GM23338 (cell line): ENCODE measurements at regions not wholly inside any gene's neighbourhood (a gene's known extent, or its start where the extent isn't known, plus 50 kb on each side); places are given as distances from the start of the nearest gene placed in this dataset.

Experiments used
- ATAC-seq: fragments of 200-7000 bp; cut with Tn5 transposase; 3 replicates; pipeline ENCODE4 v1.9.1; 2020
- DNase-seq: peaks from one replicate; pipeline ENCODE4 v3.0.0-alpha.2; 2015; ENCODE audit warnings: low spot score
- H2AFZ ChIP-seq: fragments of 200-600 bp; sonication (generic); 2 replicates; pipeline ENCODE4 v1.8.0; 2016; ENCODE audit warnings: antibody characterized with exemption, mild to moderate bottlenecking, moderate library complexity
- H3F3A ChIP-seq: fragments of 200-600 bp; sonication (generic); replicated peaks from 2 replicates; pipeline ENCODE4 v1.8.0; 2017; ENCODE audit warnings: antibody characterized with exemption, mixed run types, low read depth
- H3K27ac ChIP-seq: fragments of 200-600 bp; sonication (generic); 2 replicates; pipeline ENCODE4 v1.6.1; 2016; ENCODE audit warnings: low read depth
- H3K27me3 ChIP-seq: fragments of 200-600 bp; sonication (generic); 2 replicates; pipeline ENCODE4 v1.8.0; 2016; ENCODE audit warnings: mild to moderate bottlenecking, mixed run types, moderate library complexity; ENCODE audit not compliant: insufficient read depth
- H3K36me3 ChIP-seq: fragments of 200-600 bp; sonication (generic); 2 replicates; pipeline ENCODE4 v1.8.0; 2016; ENCODE audit warnings: mild to moderate bottlenecking; ENCODE audit not compliant: insufficient read depth
- H3K4me1 ChIP-seq: fragments of 200-600 bp; sonication (generic); 2 replicates; pipeline ENCODE4 v1.8.0; 2016; ENCODE audit warnings: mild to moderate bottlenecking, moderate library complexity; ENCODE audit not compliant: insufficient read depth
- H3K4me2 ChIP-seq: fragments of 200-600 bp; sonication (generic); 2 replicates; pipeline ENCODE4 v1.7.1; 2017; ENCODE audit warnings: mixed run types
- H3K4me3 ChIP-seq: fragments of 200-600 bp; sonication (generic); 2 replicates; pipeline ENCODE4 v1.6.1; 2016; ENCODE audit warnings: mixed run types
- H3K79me2 ChIP-seq: fragments of 200-600 bp; sonication (generic); replicated peaks from 2 replicates; pipeline ENCODE4 v1.8.0; 2017; ENCODE audit warnings: mild to moderate bottlenecking; ENCODE audit not compliant: insufficient read depth
- H3K9me2 ChIP-seq: fragments of 200-600 bp; sonication (generic); 2 replicates; pipeline ENCODE4 v1.8.0; 2017; ENCODE audit not compliant: insufficient read depth
- H4K20me1 ChIP-seq: fragments of 200-600 bp; sonication (generic); replicated peaks from 2 replicates; pipeline ENCODE4 v1.8.0; 2017; ENCODE audit warnings: mild to moderate bottlenecking; ENCODE audit not compliant: insufficient read depth
- H3K27ac Mint-ChIP-seq: 2 replicates; pipeline ENCODE4 v1.8.0; 2020; ENCODE audit warnings: inconsistent platforms, mild to moderate bottlenecking, moderate library complexity, mixed read lengths
- H3K27me3 Mint-ChIP-seq: 3 replicates; pipeline ENCODE4 v1.8.0; 2022; ENCODE audit warnings: low read depth, mild to moderate bottlenecking, moderate library complexity, mixed read lengths, inconsistent platforms; ENCODE audit not compliant: insufficient read depth, poor library complexity
- H3K36me3 Mint-ChIP-seq: 3 replicates; pipeline ENCODE4 v1.8.0; 2021; ENCODE audit warnings: low read depth, mild to moderate bottlenecking, inconsistent platforms, moderate library complexity, mixed read lengths
- H3K4me1 Mint-ChIP-seq: 3 replicates; pipeline ENCODE4 v1.8.0; 2020; ENCODE audit warnings: mild to moderate bottlenecking, inconsistent platforms, mixed read lengths
- H3K4me3 Mint-ChIP-seq: 3 replicates; pipeline ENCODE4 v1.8.0; 2021; ENCODE audit warnings: moderate library complexity, mild to moderate bottlenecking, inconsistent platforms, mixed read lengths
- H3K9me3 Mint-ChIP-seq: 3 replicates; pipeline ENCODE4 v1.8.0; 2020; ENCODE audit warnings: moderate library complexity, mild to moderate bottlenecking, inconsistent platforms, mixed read lengths
- CREB1 ChIP-seq: fragments of 250-450 bp; sonication (Bioruptor Pico); IDR thresholded peaks from 2 replicates; pipeline ENCODE4 v1.5.0; 2020; ENCODE audit warnings: low read depth, mild to moderate bottlenecking, moderate library complexity
- EZH2 ChIP-seq: fragments of 200-600 bp; sonication (generic); IDR thresholded peaks from one replicate; pipeline ENCODE4 v1.8.0; 2017; ENCODE audit warnings: antibody characterized with exemption, mild to moderate bottlenecking, low read depth; ENCODE audit not compliant: unreplicated experiment
- NANOG ChIP-seq: IDR thresholded peaks from 2 replicates; pipeline ENCODE4 v1.6.1; 2016; ENCODE audit warnings: antibody characterized with exemption, borderline replicate concordance
- ZNF114 ChIP-seq: fragments of 250-450 bp; sonication (Bioruptor Pico); IDR thresholded peaks from 2 replicates; pipeline ENCODE4 v1.5.0; 2020; ENCODE audit warnings: mild to moderate bottlenecking, moderate library complexity
- ZNF331 ChIP-seq: fragments of 250-450 bp; sonication (Bioruptor Pico); IDR thresholded peaks from 2 replicates; pipeline ENCODE4 v1.5.0; 2020; ENCODE audit warnings: low read depth, mild to moderate bottlenecking, moderate library complexity
- TF ChIP-seq, protein P1 (sequence below), 2 experiments: fragments of 200-600 bp in 1 of 2; sonication (generic) in 1 of 2; conservative IDR thresholded peaks; 2 replicates each; pipeline versions ENCODE4 v1.5.1 to v1.6.1; 2016 to 2017; ENCODE audit warnings: antibody characterized with exemption in 2 of 2, low read depth in 2 of 2, mild to moderate bottlenecking in 2 of 2, moderate library complexity in 1 of 2
- TF ChIP-seq, protein P2 (sequence below): fragments of 250-450 bp; sonication (Bioruptor Pico); IDR thresholded peaks from 2 replicates; pipeline ENCODE4 v1.5.0; 2020; ENCODE audit warnings: mild to moderate bottlenecking, moderate library complexity

DNA sequence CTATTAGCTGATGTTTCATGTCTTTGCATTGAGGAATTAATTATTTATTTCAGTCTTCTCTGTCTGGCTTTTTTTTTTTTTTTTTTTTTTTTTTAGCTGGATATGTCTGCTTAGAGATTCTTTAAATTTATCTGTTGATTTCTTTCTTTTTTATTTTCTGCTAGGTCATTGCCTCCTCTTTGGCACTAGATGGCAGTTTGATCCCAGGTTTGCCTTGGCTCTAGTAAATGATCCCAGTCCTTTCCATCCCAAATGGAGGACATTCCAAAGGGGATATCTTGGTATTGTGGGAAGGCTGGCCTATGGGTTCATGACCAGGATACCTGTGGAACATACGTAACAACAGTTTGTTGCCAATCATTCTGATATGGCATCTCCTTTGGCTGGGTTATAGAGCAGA is 339.5 kb upstream of the GCFC2 start:
- TF ChIP-seq ZNF331 (CRISPR knock-in tag) (no peak), EZH2 (no peak), NANOG (no peak), CREB1 (CRISPR knock-in tag) (no peak), ZNF114 (CRISPR knock-in tag) (no peak)
- TF ChIP-seq, protein P1, sequence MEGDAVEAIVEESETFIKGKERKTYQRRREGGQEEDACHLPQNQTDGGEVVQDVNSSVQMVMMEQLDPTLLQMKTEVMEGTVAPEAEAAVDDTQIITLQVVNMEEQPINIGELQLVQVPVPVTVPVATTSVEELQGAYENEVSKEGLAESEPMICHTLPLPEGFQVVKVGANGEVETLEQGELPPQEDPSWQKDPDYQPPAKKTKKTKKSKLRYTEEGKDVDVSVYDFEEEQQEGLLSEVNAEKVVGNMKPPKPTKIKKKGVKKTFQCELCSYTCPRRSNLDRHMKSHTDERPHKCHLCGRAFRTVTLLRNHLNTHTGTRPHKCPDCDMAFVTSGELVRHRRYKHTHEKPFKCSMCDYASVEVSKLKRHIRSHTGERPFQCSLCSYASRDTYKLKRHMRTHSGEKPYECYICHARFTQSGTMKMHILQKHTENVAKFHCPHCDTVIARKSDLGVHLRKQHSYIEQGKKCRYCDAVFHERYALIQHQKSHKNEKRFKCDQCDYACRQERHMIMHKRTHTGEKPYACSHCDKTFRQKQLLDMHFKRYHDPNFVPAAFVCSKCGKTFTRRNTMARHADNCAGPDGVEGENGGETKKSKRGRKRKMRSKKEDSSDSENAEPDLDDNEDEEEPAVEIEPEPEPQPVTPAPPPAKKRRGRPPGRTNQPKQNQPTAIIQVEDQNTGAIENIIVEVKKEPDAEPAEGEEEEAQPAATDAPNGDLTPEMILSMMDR (conservative IDR thresholded peaks at IDR 0.05; ENCODE audit: low read depth in 2 of 2) = peak; percentile 51 to 60
- TF ChIP-seq, protein P2, sequence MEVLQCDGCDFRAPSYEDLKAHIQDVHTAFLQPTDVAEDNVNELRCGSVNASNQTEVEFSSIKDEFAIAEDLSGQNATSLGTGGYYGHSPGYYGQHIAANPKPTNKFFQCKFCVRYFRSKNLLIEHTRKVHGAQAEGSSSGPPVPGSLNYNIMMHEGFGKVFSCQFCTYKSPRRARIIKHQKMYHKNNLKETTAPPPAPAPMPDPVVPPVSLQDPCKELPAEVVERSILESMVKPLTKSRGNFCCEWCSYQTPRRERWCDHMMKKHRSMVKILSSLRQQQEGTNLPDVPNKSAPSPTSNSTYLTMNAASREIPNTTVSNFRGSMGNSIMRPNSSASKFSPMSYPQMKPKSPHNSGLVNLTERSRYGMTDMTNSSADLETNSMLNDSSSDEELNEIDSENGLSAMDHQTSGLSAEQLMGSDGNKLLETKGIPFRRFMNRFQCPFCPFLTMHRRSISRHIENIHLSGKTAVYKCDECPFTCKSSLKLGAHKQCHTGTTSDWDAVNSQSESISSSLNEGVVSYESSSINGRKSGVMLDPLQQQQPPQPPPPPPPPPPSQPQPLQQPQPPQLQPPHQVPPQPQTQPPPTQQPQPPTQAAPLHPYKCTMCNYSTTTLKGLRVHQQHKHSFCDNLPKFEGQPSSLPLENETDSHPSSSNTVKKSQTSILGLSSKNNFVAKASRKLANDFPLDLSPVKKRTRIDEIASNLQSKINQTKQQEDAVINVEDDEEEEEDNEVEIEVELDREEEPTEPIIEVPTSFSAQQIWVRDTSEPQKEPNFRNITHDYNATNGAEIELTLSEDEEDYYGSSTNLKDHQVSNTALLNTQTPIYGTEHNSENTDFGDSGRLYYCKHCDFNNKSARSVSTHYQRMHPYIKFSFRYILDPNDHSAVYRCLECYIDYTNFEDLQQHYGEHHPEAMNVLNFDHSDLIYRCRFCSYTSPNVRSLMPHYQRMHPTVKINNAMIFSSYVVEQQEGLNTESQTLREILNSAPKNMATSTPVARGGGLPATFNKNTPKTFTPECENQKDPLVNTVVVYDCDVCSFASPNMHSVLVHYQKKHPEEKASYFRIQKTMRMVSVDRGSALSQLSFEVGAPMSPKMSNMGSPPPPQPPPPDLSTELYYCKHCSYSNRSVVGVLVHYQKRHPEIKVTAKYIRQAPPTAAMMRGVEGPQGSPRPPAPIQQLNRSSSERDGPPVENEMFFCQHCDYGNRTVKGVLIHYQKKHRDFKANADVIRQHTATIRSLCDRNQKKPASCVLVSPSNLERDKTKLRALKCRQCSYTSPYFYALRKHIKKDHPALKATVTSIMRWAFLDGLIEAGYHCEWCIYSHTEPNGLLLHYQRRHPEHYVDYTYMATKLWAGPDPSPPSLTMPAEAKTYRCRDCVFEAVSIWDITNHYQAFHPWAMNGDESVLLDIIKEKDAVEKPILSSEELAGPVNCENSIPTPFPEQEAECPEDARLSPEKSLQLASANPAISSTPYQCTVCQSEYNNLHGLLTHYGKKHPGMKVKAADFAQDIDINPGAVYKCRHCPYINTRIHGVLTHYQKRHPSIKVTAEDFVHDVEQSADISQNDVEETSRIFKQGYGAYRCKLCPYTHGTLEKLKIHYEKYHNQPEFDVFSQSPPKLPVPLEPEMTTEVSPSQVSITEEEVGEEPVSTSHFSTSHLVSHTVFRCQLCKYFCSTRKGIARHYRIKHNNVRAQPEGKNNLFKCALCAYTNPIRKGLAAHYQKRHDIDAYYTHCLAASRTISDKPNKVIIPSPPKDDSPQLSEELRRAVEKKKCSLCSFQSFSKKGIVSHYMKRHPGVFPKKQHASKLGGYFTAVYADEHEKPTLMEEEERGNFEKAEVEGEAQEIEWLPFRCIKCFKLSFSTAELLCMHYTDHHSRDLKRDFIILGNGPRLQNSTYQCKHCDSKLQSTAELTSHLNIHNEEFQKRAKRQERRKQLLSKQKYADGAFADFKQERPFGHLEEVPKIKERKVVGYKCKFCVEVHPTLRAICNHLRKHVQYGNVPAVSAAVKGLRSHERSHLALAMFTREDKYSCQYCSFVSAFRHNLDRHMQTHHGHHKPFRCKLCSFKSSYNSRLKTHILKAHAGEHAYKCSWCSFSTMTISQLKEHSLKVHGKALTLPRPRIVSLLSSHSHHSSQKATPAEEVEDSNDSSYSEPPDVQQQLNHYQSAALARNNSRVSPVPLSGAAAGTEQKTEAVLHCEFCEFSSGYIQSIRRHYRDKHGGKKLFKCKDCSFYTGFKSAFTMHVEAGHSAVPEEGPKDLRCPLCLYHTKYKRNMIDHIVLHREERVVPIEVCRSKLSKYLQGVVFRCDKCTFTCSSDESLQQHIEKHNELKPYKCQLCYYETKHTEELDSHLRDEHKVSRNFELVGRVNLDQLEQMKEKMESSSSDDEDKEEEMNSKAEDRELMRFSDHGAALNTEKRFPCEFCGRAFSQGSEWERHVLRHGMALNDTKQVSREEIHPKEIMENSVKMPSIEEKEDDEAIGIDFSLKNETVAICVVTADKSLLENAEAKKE (CRISPR knock-in tag) = no peak
- peaks cover 55% of the 10 kb centered on the region for H3K9me3 Mint-ChIP-seq
- H3K4me1 Mint-ChIP-seq = no peaks in the 10 kb centered on the region
- no peaks in the 10 kb centered on the region for H3K79me2 ChIP-seq
- no peaks in the 10 kb centered on the region for H3K27me3 ChIP-seq
- no peak overlapping the region for H3K4me2 ChIP-seq
- H3K27me3 Mint-ChIP-seq = no peaks in the 10 kb centered on the region
- peak; percentile 41 for DNase-seq
- H3K4me3 ChIP-seq = no peak overlapping the region
- no peak for ATAC-seq
- no peak overlapping the region for H3K27ac ChIP-seq
- no peak overlapping the region for H2AFZ ChIP-seq
- H3K9me2 ChIP-seq = no peaks in the 10 kb centered on the region
- H3K4me1 ChIP-seq = no peaks in the 10 kb centered on the region
- H4K20me1 ChIP-seq = no peaks in the 10 kb centered on the region
- H3F3A ChIP-seq = no peaks in the 10 kb centered on the region
- H3K36me3 Mint-ChIP-seq = peaks cover 36% of the 10 kb centered on the region
- no peak overlapping the region for H3K27ac Mint-ChIP-seq
- no peaks in the 10 kb centered on the region for H3K36me3 ChIP-seq
- no peak overlapping the region for H3K4me3 Mint-ChIP-seq
